Stimulated activated CD4-positive, alpha-beta T cell treated with anti-CD3 and anti-CD28 coated beads, TNF-alpha, amount 100 ng/mL, for 48 hours (primary cell): ENCODE measurements at regions not wholly inside any gene's neighbourhood (a gene's known extent, or its start where the extent isn't known, plus 50 kb on each side); places are given as distances from the start of the nearest gene placed in this dataset.
A peak's percentile ranks its signal among the peaks of the same experiment; 100 is the strongest.
"Not testable (repeated sequence)": the region's sequence is repeated elsewhere in the genome, so short reads cannot be mapped to it uniquely, and the experiment has no call there.

Source experiments
- DNase-seq, 3 donors: peaks; one replicate each; pipeline ENCODE4 v3.0.0-alpha.2; 2020; ENCODE audit warnings: low read depth in 3 of 3

GRCh38 chr7:114083166-114084001, 164.6 kb upstream of the PPP1R3A start:
- no peak for DNase-seq

- no peak for DNase-seq
Observed at GRCh38 chr7:114082642-114083165, 163.9 kb upstream of the PPP1R3A start.

- no peak for DNase-seq
Observed at GRCh38 chr7:114081606-114082425, 163.0 kb upstream of the PPP1R3A start.

- not testable (repeated sequence) for DNase-seq
Observed at GRCh38 chr7:114077158-114077524, 158.3 kb upstream of the PPP1R3A start.

GRCh38 chr7:114076392-114077157, 157.8 kb upstream of the PPP1R3A start:
- DNase-seq = not testable (repeated sequence)

- DNase-seq = no peak
Observed at GRCh38 chr7:114073701-114074100, 154.9 kb upstream of the PPP1R3A start.

- no peak for DNase-seq
Observed at GRCh38 chr7:114070246-114070645, 151.4 kb upstream of the PPP1R3A start.

- no peak for DNase-seq
Observed at GRCh38 chr7:114062810-114063209, 144.0 kb upstream of the PPP1R3A start.

- DNase-seq = no peak
Observed at GRCh38 chr7:114051871-114052331, 133.1 kb upstream of the PPP1R3A start.

GRCh38 chr7:114050571-114050970, 131.8 kb upstream of the PPP1R3A start:
- DNase-seq = no peak

- no peak for DNase-seq
Observed at GRCh38 chr7:114048386-114049235, 129.8 kb upstream of the PPP1R3A start.

- DNase-seq = no peak
Observed at GRCh38 chr7:114047889-114048288, 129.1 kb upstream of the PPP1R3A start.

- no peak for DNase-seq
Observed at GRCh38 chr7:114033475-114033874, 114.7 kb upstream of the PPP1R3A start.

- peak in 1 of 3 donors; percentile 11 for DNase-seq
Observed at GRCh38 chr7:114026486-114027089, 107.8 kb upstream of the PPP1R3A start.

GRCh38 chr7:114021135-114021534, 102.3 kb upstream of the PPP1R3A start:
- DNase-seq = no peak

- DNase-seq = no peak
Observed at GRCh38 chr7:114008696-114009095, 89.9 kb upstream of the PPP1R3A start.

- no peak for DNase-seq
Observed at GRCh38 chr7:114007386-114007785, 88.6 kb upstream of the PPP1R3A start.

GRCh38 chr7:113998934-113999333, 80.1 kb upstream of the PPP1R3A start:
- DNase-seq = no peak

GRCh38 chr7:113996405-113996804, 77.6 kb upstream of the PPP1R3A start:
- DNase-seq = no peak

- no peak for DNase-seq
Observed at GRCh38 chr7:113986216-113986615, 67.4 kb upstream of the PPP1R3A start.
